ENCODE measurements at regions not wholly inside any gene's neighbourhood (a gene's known extent, or its start where the extent isn't known, plus 50 kb on each side); places are given as distances from the start of the nearest gene placed in this dataset.
A peak's percentile ranks its signal among the peaks of the same experiment; 100 is the strongest.

- no peak for DNase-seq
These were observed 381.0 kb upstream of the SULF2 start for GRCh38 chr20:48166082-48166835.

GRCh38 chr20:48165401-48165685, 380.1 kb upstream of the SULF2 start:
- DNase-seq, result no peak

GRCh38 chr20:48164566-48165400, 379.5 kb upstream of the SULF2 start:
- DNase-seq, result no peak

GRCh38 chr20:48164034-48164433, 378.8 kb upstream of the SULF2 start:
- DNase-seq, result no peak

GRCh38 chr20:48163505-48163904, 378.2 kb upstream of the SULF2 start:
- no peak for DNase-seq

GRCh38 chr20:48162621-48163020, 377.3 kb upstream of the SULF2 start:
- no peak for DNase-seq

GRCh38 chr20:48159145-48160008, 374.1 kb upstream of the SULF2 start:
- DNase-seq, result no peak

- DNase-seq, result no peak
These were observed 372.7 kb upstream of the SULF2 start for GRCh38 chr20:48158014-48158413.

GRCh38 chr20:48156951-48157700, 371.8 kb upstream of the SULF2 start:
- DNase-seq, result no peak

- no peak for DNase-seq
These were observed 371.2 kb upstream of the SULF2 start for GRCh38 chr20:48156521-48156920.

GRCh38 chr20:48155268-48155667, 370.0 kb upstream of the SULF2 start:
- no peak for DNase-seq

- no peak for DNase-seq
These were observed 368.9 kb upstream of the SULF2 start for GRCh38 chr20:48154040-48154765.

GRCh38 chr20:48153523-48153922, 368.2 kb upstream of the SULF2 start:
- DNase-seq, result peak in 1 of 2 experiments; percentile 31

- no peak for DNase-seq
These were observed 367.8 kb upstream of the SULF2 start for GRCh38 chr20:48153103-48153502.

- no peak for DNase-seq
These were observed 365.3 kb upstream of the SULF2 start for GRCh38 chr20:48150568-48150967.

GRCh38 chr20:48149902-48150301, 364.6 kb upstream of the SULF2 start:
- no peak for DNase-seq

GRCh38 chr20:48148916-48149672, 363.8 kb upstream of the SULF2 start:
- no peak for DNase-seq

- no peak for DNase-seq
These were observed 362.7 kb upstream of the SULF2 start for GRCh38 chr20:48148020-48148419.

- no peak for DNase-seq
These were observed 362.0 kb upstream of the SULF2 start for GRCh38 chr20:48147311-48147710.

- no peak for DNase-seq
These were observed 361.6 kb upstream of the SULF2 start for GRCh38 chr20:48146877-48147276.

GRCh38 chr20:48146308-48146707, 361.0 kb upstream of the SULF2 start:
- DNase-seq, result no peak
